Uterus (tissue), 2 donors: ENCODE measurements at regions not wholly inside any gene's neighbourhood (a gene's known extent, or its start where the extent isn't known, plus 50 kb on each side); places are given as distances from the start of the nearest gene placed in this dataset.

Experiments used
- POLR2A ChIP-seq, 2 donors: fragments of 450-650 bp; IDR thresholded peaks; one replicate each; pipeline ENCODE4 v1.6.1; 2016; ENCODE audit warnings: antibody characterized with exemption in 2 of 2, mild to moderate bottlenecking in 1 of 2, moderate library complexity in 1 of 2
- TF ChIP-seq, protein P1 (sequence below), 4 experiments: fragments of 200-600 bp in 2 of 4; fragments of 450-650 bp in 2 of 4; sonication (generic) in 2 of 4; IDR thresholded peaks; one replicate each; pipeline ENCODE4 v1.5.1; 2016 to 2019; ENCODE audit warnings: antibody characterized with exemption in 4 of 4, mild to moderate bottlenecking in 2 of 4, moderate library complexity in 1 of 4

DNA sequence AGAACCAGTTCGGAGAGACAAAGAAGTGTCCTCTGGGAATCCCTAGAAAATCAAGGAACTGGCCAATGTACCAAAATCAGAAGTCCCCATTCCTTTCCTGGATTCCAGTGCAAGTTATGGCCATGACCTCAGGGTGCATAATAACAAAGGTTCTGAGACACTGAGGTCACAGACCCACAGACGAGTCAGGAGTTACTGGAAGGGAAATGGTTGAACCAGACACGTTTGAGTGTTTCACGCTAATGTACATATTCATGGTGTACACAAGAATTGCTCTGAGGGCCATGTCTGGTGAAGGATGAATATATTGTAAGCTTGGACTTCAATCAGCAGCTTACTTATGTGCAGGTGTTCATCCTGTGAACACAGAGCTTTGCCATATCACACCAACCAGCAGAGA lies 58.6 kb upstream of the KLHL29 start:
- TF ChIP-seq, protein P1, sequence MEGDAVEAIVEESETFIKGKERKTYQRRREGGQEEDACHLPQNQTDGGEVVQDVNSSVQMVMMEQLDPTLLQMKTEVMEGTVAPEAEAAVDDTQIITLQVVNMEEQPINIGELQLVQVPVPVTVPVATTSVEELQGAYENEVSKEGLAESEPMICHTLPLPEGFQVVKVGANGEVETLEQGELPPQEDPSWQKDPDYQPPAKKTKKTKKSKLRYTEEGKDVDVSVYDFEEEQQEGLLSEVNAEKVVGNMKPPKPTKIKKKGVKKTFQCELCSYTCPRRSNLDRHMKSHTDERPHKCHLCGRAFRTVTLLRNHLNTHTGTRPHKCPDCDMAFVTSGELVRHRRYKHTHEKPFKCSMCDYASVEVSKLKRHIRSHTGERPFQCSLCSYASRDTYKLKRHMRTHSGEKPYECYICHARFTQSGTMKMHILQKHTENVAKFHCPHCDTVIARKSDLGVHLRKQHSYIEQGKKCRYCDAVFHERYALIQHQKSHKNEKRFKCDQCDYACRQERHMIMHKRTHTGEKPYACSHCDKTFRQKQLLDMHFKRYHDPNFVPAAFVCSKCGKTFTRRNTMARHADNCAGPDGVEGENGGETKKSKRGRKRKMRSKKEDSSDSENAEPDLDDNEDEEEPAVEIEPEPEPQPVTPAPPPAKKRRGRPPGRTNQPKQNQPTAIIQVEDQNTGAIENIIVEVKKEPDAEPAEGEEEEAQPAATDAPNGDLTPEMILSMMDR (IDR thresholded peaks at IDR 0.05), result no peak
- TF ChIP-seq POLR2A (IDR thresholded peaks at IDR 0.05), result no peak
